Gastrocnemius medialis (tissue), 4 donors: ENCODE measurements at regions not wholly inside any gene's neighbourhood (a gene's known extent, or its start where the extent isn't known, plus 50 kb on each side); places are given as distances from the start of the nearest gene placed in this dataset.

Experiments
- POLR2A ChIP-seq, 2 donors: fragments of 450-650 bp; IDR thresholded peaks; one replicate each; pipeline ENCODE4 v1.6.1; 2017; ENCODE audit warnings: antibody characterized with exemption in 2 of 2, mild to moderate bottlenecking in 2 of 2, moderate library complexity in 2 of 2
- TF ChIP-seq, protein P1 (sequence below), 5 experiments: fragments of 450-650 bp in 3 of 5; fragments of 200-600 bp in 2 of 5; sonication (generic) in 2 of 5; IDR thresholded peaks in 4 of 5; conservative IDR thresholded peaks in 1 of 5; 1 replicate in 4 of 5; 2 replicates in 1 of 5; pipeline ENCODE4 v1.5.1; 2016 to 2019; ENCODE audit warnings: antibody characterized with exemption in 5 of 5, mild to moderate bottlenecking in 3 of 5, moderate library complexity in 3 of 5

GRCh38 chr14:78043349-78043748, 126.8 kb upstream of the NRXN3 start:
- TF ChIP-seq, protein P1, sequence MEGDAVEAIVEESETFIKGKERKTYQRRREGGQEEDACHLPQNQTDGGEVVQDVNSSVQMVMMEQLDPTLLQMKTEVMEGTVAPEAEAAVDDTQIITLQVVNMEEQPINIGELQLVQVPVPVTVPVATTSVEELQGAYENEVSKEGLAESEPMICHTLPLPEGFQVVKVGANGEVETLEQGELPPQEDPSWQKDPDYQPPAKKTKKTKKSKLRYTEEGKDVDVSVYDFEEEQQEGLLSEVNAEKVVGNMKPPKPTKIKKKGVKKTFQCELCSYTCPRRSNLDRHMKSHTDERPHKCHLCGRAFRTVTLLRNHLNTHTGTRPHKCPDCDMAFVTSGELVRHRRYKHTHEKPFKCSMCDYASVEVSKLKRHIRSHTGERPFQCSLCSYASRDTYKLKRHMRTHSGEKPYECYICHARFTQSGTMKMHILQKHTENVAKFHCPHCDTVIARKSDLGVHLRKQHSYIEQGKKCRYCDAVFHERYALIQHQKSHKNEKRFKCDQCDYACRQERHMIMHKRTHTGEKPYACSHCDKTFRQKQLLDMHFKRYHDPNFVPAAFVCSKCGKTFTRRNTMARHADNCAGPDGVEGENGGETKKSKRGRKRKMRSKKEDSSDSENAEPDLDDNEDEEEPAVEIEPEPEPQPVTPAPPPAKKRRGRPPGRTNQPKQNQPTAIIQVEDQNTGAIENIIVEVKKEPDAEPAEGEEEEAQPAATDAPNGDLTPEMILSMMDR (IDR thresholded peaks at IDR 0.05 in 4 of 5, conservative IDR thresholded peaks at IDR 0.05 in 1 of 5): no peak
- no peak for TF ChIP-seq POLR2A (IDR thresholded peaks at IDR 0.05)
